ENCODE measurements at regions not wholly inside any gene's neighbourhood (a gene's known extent, or its start where the extent isn't known, plus 50 kb on each side); places are given as distances from the start of the nearest gene placed in this dataset.

DNA sequence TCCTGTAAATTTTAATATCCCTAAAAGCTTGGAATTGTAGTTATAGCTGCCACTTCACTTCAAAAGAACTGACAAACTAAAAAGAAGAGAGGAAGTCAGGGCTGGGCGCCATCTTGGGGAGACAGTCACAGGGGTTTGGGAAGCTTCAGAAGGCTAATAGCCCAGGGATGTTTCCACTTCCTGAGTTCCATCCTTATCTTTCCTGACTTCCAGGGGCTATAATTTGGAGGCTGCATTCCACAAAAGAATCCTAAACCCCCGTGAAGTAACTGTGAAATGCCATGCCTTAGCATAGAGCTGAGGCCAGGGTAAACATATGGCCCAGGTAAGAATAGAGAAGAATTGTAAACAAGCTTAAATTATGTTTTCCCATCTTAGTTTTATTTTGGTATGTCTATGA is 75.4 kb upstream of the LPAR1 start:
- Histone ChIP-seq H3K27ac (no peak overlapping the region), H3K4me1 (no peaks in the 10 kb centered on the region), H3K36me3 (no peaks in the 10 kb centered on the region), H3K9me3 (no peaks in the 10 kb centered on the region), H3K27me3 (no peaks in the 10 kb centered on the region), H3K4me3 (no peak overlapping the region)
- no peak for DNase-seq
- in situ Hi-C loops (cut with MboI; ENCODE audit: low pct_ligation_motif_present in 1 of 4, low pct_unique_long_range_greater_than_20kb in 1 of 4, low sequenced_read_pairs in 3 of 4) = no loop called here
- TF ChIP-seq, protein P1, sequence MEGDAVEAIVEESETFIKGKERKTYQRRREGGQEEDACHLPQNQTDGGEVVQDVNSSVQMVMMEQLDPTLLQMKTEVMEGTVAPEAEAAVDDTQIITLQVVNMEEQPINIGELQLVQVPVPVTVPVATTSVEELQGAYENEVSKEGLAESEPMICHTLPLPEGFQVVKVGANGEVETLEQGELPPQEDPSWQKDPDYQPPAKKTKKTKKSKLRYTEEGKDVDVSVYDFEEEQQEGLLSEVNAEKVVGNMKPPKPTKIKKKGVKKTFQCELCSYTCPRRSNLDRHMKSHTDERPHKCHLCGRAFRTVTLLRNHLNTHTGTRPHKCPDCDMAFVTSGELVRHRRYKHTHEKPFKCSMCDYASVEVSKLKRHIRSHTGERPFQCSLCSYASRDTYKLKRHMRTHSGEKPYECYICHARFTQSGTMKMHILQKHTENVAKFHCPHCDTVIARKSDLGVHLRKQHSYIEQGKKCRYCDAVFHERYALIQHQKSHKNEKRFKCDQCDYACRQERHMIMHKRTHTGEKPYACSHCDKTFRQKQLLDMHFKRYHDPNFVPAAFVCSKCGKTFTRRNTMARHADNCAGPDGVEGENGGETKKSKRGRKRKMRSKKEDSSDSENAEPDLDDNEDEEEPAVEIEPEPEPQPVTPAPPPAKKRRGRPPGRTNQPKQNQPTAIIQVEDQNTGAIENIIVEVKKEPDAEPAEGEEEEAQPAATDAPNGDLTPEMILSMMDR (IDR thresholded peaks at IDR 0.05) = no peak
- TF ChIP-seq POLR2AphosphoS5 (IDR thresholded peaks at IDR 0.05) = no peak
- intact Hi-C loops (cut with DNase I; ENCODE audit: low total_unique reads) = no loop called here
- 60 to 83% methylated on average over 1 to 2 of the region's 2 CpGs for WGBS, 2 donors (ENCODE audit: low coverage in 1 of 2)

DNA sequence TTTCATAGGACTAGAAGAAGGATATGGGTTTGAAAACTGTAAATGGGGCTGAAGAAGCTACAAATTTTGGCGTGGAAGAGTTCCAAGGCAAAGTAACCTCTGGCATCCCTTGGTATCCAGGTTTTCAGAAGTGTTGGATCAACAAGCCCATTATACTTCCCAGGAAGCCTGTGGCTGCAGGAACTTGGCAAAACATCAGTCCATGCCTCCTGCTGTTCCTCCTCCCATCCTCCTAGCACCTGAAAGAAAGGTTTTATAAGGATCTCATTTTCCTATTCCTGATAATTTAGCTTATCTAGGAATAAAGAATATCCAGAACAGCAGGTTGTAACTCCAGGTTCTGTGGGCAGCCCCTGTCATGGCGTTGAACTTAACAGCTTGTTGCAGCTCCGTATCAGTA is 72.5 kb upstream of the LPAR1 start:
- Histone ChIP-seq H3K27ac (no peak overlapping the region), H3K36me3 (no peaks in the 10 kb centered on the region), H3K4me3 (no peak overlapping the region), H3K27me3 (no peaks in the 10 kb centered on the region), H3K4me1 (no peaks in the 10 kb centered on the region), H3K9me3 (no peaks in the 10 kb centered on the region)
- intact Hi-C loops (cut with DNase I; ENCODE audit: low total_unique reads) (no loop called here), in situ Hi-C loops (cut with MboI; ENCODE audit: low pct_ligation_motif_present in 1 of 4, low pct_unique_long_range_greater_than_20kb in 1 of 4, low sequenced_read_pairs in 3 of 4) (no loop called here)
- 84 to 90% methylated on average over 3 of the region's 3 CpGs for WGBS, 2 donors (ENCODE audit: low coverage in 1 of 2)
- no peak for DNase-seq
- TF ChIP-seq, protein P1 (IDR thresholded peaks at IDR 0.05) = no peak
- no peak for TF ChIP-seq POLR2AphosphoS5 (IDR thresholded peaks at IDR 0.05)

DNA sequence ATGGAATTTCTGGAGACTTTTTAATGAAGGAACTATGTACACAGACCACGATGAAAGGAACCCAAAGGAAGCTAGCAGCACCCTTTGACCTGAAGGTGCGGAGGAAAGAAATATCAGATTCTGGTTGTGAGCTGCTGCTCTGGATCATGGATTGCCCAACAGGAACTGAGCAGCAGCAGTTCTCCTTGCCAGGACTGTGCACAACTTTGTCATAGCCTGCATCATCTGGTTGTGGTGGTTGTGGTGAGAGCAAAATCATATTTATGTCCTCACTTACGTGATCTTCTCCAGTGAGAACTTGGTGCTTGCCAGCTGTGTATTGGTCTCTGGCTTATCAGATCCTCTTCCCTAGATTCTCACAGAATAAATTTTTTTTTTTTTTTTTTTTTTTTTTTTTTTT is 70.7 kb upstream of the LPAR1 start:
- H3K27ac ChIP-seq = no peak overlapping the region
- in situ Hi-C loops (cut with MboI; ENCODE audit: low pct_ligation_motif_present in 1 of 4, low pct_unique_long_range_greater_than_20kb in 1 of 4, low sequenced_read_pairs in 3 of 4) = no loop called here
- whole genome bisulfite sequencing, 2 donors (ENCODE audit: low coverage in 1 of 2) = 81 to 94% methylated on average over 3 of the region's 3 CpGs

DNA sequence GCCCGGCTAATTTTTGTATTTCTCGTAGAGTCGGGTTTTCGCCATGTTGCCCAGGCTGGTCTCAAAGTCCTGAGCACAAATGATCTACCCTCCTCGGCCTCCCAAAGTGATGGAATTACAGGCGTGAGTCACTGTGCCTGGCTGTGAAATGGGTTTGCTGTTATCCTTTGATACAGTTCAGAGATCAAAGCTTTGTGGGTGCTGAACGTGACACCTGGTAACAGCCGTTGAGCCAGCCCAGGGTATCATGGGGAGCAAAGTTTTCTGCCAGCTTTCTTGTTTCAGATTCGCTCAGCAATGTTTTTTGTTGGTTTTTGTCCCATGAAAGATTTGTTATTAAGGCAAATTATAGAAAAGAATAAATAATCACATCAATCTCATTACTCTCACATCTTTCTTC is 68.9 kb upstream of the LPAR1 start:
- no peak overlapping the region for H3K4me3 ChIP-seq
- no peaks in the 10 kb centered on the region for H3K9me3 ChIP-seq
- in situ Hi-C loops (cut with MboI; ENCODE audit: low pct_ligation_motif_present in 1 of 4, low pct_unique_long_range_greater_than_20kb in 1 of 4, low sequenced_read_pairs in 3 of 4) (no loop called here), intact Hi-C loops (cut with DNase I; ENCODE audit: low total_unique reads) (no loop called here)
- no peaks in the 10 kb centered on the region for H3K27me3 ChIP-seq
- no peak for TF ChIP-seq POLR2AphosphoS5 (IDR thresholded peaks at IDR 0.05)
- TF ChIP-seq POLR2A (IDR thresholded peaks at IDR 0.05) = no peak
- TF ChIP-seq, protein P1 (IDR thresholded peaks at IDR 0.05) = no peak
- TF ChIP-seq EP300 (IDR thresholded peaks at IDR 0.05; ENCODE audit: low read depth) = no peak
- no peak overlapping the region for H3K27ac ChIP-seq
- no peaks in the 10 kb centered on the region for H3K4me1 ChIP-seq
- no peaks in the 10 kb centered on the region for H3K36me3 ChIP-seq
- DNase-seq = no peak
- WGBS, 2 donors (ENCODE audit: low coverage in 1 of 2) = 73 to 93% methylated on average over 4 to 9 of the region's 9 CpGs

More for the DNA sequence above, 70.7 kb upstream of the LPAR1 start:
- intact Hi-C loops (cut with DNase I; ENCODE audit: low total_unique reads) = no loop called here
- no peaks in the 10 kb centered on the region for H3K9me3 ChIP-seq
- no peaks in the 10 kb centered on the region for H3K36me3 ChIP-seq
- H3K4me1 ChIP-seq = no peaks in the 10 kb centered on the region
- H3K27me3 ChIP-seq = no peaks in the 10 kb centered on the region
- H3K4me3 ChIP-seq = no peak overlapping the region
- TF ChIP-seq POLR2AphosphoS5 (IDR thresholded peaks at IDR 0.05) (no peak), EP300 (IDR thresholded peaks at IDR 0.05; ENCODE audit: low read depth) (no peak), POLR2A (IDR thresholded peaks at IDR 0.05) (no peak)
- TF ChIP-seq, protein P1 (IDR thresholded peaks at IDR 0.05) = no peak
- no peak for DNase-seq

All from transverse colon (tissue), 4 donors.